Effector CD8-positive, alpha-beta T cell (primary cell): ENCODE measurements at regions not wholly inside any gene's neighbourhood (a gene's known extent, or its start where the extent isn't known, plus 50 kb on each side); places are given as distances from the start of the nearest gene placed in this dataset.

ENCODE experiments used
- DNase-seq: peaks from one replicate; lab custom pipeline; 2025; lab: John Stamatoyannopoulos, UW

DNA sequence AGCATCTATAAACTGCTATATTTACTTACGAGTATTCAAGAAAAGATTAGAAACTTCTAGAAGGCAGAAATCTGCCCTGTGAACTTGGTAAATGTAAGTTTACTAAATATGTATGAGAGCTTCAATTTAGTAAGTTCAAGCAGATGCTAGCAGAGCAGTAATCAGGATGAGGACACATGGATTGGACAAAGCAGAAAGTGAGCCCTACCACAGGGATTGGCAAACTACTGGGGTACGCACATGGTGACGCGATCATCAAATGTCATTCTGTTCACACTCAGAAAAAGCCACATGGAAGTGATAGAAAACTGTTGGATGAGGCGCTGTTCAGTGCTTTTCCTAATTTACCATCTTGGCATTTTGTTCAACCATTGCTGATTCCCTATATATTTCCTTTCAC, 360.2 kb upstream of the ZNF385D start:
- DNase-seq = no peak

- DNase-seq = no peak
Measured at GRCh38 chr3:22113453-22113852, 362.4 kb upstream of the ZNF385D start.

GRCh38 chr3:22115581-22115980, 364.6 kb upstream of the ZNF385D start:
- no peak for DNase-seq

GRCh38 chr3:22117091-22117490, 366.1 kb upstream of the ZNF385D start:
- DNase-seq = no peak

- DNase-seq = no peak
Measured at GRCh38 chr3:22117751-22118346, 366.8 kb upstream of the ZNF385D start.

- no peak for DNase-seq
Measured at GRCh38 chr3:22118542-22118941, 367.5 kb upstream of the ZNF385D start.

GRCh38 chr3:22121068-22121701, 370.2 kb upstream of the ZNF385D start:
- no peak for DNase-seq

DNA sequence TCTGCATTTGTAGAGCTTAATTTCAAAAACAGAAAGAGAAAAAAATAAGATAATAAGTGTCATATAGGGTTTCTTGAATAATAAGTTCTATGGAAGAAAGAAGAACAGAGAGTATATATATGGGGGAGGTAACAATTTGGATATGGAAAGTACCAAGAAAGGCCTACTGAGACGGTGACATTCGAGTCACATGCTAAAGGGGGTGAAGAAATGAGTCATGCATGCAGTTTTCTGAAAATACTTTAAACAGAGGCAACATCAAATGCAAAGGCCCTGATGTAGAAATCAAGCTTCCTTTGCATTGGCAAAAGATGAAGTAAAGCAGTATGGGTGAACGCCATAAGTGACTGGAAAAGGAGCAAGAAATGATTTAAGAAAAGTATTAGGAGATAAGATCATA, 371.6 kb upstream of the ZNF385D start:
- DNase-seq = no peak

DNA sequence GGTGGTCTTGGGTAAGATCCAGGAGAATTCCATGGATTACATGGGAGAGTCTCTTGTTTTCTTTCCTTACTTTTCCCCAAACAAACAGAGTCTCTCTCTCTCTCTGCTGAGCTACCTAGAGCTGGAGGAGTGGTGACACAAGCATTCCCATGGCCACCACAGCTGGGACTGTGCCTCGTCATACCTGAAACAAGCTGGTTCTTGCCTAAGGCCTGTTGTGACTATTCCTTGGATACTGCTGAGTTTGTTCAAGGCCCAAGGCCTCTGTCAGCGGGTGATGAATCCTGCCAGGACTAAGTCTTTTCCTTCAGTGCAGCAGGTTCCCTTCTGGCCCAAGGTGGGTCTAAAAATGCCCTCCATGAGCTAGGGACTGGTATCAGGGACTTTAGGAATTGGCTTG, 378.1 kb upstream of the ZNF385D start:
- DNase-seq = no peak

DNA sequence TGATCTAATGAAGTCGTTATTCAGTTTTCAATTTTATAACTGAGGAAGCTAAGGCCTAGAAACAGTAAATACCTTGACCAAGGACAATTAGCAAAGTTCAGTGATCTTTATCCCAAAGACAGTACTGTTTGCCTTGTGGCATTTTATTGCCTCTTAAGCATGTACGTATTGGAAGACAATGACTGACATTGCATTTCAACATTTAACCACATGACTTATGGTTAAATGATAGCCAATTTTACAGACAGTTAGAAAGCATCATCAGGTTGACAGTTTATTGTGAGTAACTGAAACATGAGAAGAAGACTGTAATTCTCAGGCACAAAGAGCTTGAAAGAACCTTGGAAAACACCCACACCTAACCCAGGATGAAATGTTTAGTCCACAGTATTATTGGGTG, 390.8 kb upstream of the ZNF385D start:
- DNase-seq = no peak

- no peak for DNase-seq
Measured at GRCh38 chr3:22147161-22147560, 396.2 kb upstream of the ZNF385D start.

DNA sequence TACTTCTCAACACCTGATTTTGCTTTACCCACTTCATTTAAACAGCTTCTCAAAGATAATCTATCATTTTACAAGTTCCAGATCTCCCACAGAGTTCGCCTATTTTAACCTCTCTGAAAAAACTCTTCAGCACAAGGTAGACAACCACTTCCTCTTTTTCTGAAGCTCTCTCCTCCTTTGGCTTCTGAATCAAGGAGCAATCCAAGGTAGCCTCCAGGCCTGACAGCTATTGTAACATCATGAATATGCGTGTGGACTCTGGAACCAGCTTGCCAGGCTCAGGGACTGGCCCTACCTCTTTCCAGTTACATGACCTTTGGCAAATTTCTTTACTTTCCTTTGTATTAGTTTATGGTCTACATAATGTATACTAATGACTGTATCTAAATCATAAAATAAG, 405.9 kb upstream of the ZNF385D start:
- DNase-seq = no peak

GRCh38 chr3:22157848-22158247, 406.8 kb upstream of the ZNF385D start:
- no peak for DNase-seq

GRCh38 chr3:22159004-22159695, 408.1 kb upstream of the ZNF385D start:
- DNase-seq = no peak

DNA sequence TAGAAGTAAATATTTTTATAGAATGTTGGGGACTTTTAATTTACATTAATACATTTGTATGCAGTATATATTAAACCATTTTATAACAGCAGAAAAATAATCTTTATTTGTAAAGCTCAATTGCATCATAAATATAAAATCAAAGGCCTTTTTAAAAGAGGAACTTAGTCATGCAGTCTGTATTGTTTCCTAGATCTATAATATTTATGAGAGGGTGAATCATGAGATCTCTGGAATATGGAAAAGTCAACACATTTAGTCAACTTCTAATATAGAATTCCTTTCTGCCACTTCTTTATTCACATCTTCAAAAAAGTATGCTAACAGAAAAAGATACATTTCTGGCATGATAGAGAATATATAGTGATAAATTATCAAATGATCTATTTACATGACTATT, 410.3 kb upstream of the ZNF385D start:
- no peak for DNase-seq

GRCh38 chr3:22170370-22170769, 419.4 kb upstream of the ZNF385D start:
- no peak for DNase-seq

DNA sequence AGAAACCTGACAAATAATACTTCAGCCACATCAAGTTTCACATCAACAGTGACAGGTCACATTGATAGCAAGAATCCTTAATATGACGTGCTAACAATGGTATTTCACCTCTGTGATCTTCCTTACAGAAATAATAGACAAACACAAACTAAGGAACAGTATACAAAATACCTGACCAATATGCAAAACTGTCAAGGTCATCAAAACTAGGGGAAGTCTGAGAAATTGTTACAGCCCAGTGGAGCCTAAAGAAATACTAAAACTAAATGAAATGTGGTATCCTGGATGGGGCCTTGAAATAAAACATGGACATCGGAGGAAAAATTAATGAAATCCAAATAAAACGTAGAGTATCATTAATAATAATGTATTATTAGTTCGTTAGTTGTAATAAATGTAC, 422.0 kb upstream of the ZNF385D start:
- no peak for DNase-seq

GRCh38 chr3:22175947-22176346, 424.9 kb upstream of the ZNF385D start:
- no peak for DNase-seq

GRCh38 chr3:22176911-22177310, 425.9 kb upstream of the ZNF385D start:
- DNase-seq = no peak

GRCh38 chr3:22189616-22190015, 438.6 kb upstream of the ZNF385D start:
- no peak for DNase-seq

DNA sequence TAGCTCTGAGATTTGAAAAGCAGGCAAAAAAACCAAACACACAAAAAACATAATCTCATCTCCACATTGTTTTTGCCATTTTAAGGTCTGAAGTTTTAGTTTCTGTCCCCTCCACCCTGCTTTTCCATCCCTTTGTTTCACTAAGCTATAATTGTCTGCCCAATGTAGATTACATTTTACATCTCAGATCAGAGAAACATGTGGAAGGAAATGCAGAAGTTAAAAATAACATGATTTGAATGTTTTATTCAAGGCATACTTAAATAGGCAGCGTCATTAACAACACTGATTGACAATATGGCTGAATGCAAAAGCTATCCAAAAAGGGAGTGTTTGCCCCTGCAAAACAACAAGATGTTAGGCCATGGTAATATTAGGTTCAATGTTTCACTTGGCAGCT, 448.1 kb upstream of the ZNF385D start:
- no peak for DNase-seq

- DNase-seq = no peak
Measured at GRCh38 chr3:22208844-22209243, 457.8 kb upstream of the ZNF385D start.

DNA sequence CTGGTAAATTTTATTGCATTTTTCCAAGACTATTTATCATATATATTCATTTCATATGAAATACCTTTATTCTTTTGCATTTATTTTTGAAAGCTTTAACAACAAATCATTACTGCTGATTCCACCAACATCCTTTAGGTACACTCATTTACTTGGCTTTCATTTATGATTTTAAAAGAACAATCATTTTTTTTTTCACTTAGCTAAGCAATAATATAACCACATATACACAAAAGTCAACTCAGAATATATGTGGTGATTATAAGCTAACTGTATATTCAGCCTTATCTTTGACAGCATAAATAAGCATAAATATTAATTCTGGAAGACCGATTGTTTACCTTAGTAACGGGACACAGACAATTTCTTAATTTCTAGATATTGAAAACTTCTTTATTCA, 458.6 kb upstream of the ZNF385D start:
- no peak for DNase-seq

- DNase-seq = no peak
Measured at GRCh38 chr3:22210693-22211092, 459.7 kb upstream of the ZNF385D start.
